Gastroesophageal sphincter (tissue), 3 donors: ENCODE measurements at regions not wholly inside any gene's neighbourhood (a gene's known extent, or its start where the extent isn't known, plus 50 kb on each side); places are given as distances from the start of the nearest gene placed in this dataset.
"Not testable (repeated sequence)": the region's sequence is repeated elsewhere in the genome, so short reads cannot be mapped to it uniquely, and the experiment has no call there.

Experiments used
- CTCF ChIP-seq, 4 experiments: fragments of 200-600 bp in 2 of 4; fragments of 450-650 bp in 2 of 4; sonication (generic) in 1 of 4; IDR thresholded peaks; one replicate each; pipeline ENCODE4 v1.5.1; 2017 to 2019; ENCODE audit warnings: antibody characterized with exemption in 4 of 4, mild to moderate bottlenecking in 2 of 4, moderate library complexity in 2 of 4
- EP300 ChIP-seq: sonication (generic); formaldehyde crosslinking; IDR thresholded peaks from one replicate; pipeline ENCODE4 v1.6.1; 2017; ENCODE audit warnings: antibody characterized with exemption, mild to moderate bottlenecking
- POLR2AphosphoS5 ChIP-seq: sonication (generic); formaldehyde crosslinking; IDR thresholded peaks from one replicate; pipeline ENCODE4 v1.6.1; 2017; ENCODE audit warnings: antibody characterized with exemption

GRCh38 chr20:47909696-47910369 is 124.6 kb upstream of the SULF2 start:
- TF ChIP-seq CTCF (IDR thresholded peaks at IDR 0.05); POLR2AphosphoS5; EP300: not testable (repeated sequence)
